Right lung (tissue), 2 donors: ENCODE measurements at regions not wholly inside any gene's neighbourhood (a gene's known extent, or its start where the extent isn't known, plus 50 kb on each side); places are given as distances from the start of the nearest gene placed in this dataset.
"Not testable (repeated sequence)": the region's sequence is repeated elsewhere in the genome, so short reads cannot be mapped to it uniquely, and the experiment has no call there.

ENCODE experiments used
- DNase-seq, 2 donors: peaks; one replicate each; pipeline ENCODE4 v3.0.0-alpha.2; 2013

DNA sequence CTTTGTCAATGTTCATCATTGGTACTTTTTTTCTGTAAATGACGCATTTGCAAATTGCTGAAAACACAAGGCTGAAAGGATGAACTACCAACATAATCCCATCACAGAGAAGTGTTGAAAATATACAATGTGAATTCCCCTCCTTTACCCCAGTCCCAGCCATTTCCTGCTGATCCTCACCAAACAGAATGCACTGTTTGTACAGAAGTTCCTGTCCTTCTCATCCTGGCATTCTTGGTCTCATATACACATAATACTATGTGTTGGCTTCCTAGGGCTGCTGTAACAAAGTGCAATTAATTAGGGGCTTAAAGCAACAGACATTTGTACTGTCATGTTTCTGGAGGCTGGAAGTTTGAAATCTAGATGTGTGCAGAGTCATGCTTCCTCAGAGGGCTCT lies 836.2 kb upstream of the MGAT4C start:
- DNase-seq = no peak

GRCh38 chr12:87086118-87086891 lies 830.1 kb upstream of the MGAT4C start:
- DNase-seq = no peak

DNA sequence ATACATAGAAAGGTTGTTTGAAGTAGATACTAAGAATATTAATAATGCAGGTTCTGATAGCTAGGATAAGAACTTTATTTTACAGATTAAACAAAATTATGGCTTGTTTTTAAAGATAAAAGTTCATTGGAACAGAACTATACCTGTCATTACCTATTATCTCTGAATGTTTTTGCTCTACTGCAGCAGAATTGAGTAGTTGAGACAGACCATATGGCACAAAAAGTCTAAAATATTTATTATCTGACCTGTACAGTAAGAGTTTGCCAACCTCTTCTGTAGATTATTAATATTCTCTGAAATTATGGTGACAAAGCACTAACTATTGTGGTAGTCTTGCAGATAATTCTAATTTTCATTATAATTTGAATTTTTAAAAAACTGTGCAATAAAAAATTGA lies 829.1 kb upstream of the MGAT4C start:
- no peak for DNase-seq

DNA sequence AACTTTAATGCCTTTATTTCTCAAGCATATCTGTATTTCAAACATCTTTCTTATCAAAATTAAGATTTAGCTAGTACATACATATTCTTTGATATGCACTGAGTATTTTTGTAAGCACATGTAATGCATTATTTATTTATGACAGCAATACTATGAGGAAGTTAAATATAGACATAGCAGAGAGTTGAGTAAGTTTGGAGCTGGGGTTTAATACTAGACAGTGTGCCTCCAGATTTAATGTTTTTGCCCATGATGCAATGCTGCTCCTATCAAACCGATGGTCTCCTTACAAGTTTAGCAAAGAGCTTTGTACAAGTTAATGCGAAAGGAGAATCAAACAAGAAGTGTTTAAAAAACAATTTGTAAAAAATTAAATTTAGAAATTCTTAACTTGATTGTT lies 826.6 kb upstream of the MGAT4C start:
- DNase-seq = no peak

GRCh38 chr12:87074781-87075180 lies 818.6 kb upstream of the MGAT4C start:
- no peak for DNase-seq

- DNase-seq = peak in 1 of 2 donors; percentile 28
These were observed 810.1 kb upstream of the MGAT4C start for GRCh38 chr12:87066326-87066725.

DNA sequence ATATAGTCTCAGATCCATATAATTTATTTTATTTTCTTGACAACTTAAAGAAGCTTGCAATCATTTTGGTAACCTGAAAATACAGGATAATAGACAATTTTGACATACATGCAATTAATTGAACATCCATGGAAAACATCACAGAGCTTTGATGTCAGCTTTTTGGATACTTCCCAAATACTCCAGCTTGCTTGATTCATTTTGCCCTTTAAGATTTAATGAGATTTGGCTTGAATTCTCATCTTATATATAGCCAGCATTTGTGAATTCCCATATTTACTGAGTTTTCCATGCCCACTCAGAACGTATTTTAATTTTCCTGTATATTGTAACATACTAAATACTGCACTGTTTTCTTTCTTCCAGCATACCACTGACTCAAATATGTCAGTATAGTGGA lies 803.0 kb upstream of the MGAT4C start:
- DNase-seq = no peak

DNA sequence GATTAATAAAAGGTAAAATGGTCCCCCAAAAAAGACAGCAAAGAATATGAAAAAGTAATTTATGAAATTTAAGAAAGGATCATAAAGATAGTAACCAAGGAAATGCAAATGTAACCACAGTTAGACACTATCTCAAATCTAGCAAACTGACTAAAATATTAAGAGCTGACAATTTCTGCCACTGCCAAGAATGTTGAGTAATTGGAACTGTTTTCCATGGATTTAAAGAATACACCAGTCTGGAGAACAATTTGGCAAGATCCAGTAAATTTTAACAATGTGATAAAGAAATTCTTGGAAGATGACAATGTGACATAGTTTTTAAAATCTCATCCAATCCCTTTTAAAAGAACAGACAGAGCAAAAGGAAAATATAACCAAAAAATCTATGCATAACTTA lies 798.0 kb upstream of the MGAT4C start:
- DNase-seq = peak; percentile 13 to 40

- no peak for DNase-seq
These were observed 795.4 kb upstream of the MGAT4C start for GRCh38 chr12:87051621-87052020.

GRCh38 chr12:87047691-87048090 lies 791.5 kb upstream of the MGAT4C start:
- no peak for DNase-seq

DNA sequence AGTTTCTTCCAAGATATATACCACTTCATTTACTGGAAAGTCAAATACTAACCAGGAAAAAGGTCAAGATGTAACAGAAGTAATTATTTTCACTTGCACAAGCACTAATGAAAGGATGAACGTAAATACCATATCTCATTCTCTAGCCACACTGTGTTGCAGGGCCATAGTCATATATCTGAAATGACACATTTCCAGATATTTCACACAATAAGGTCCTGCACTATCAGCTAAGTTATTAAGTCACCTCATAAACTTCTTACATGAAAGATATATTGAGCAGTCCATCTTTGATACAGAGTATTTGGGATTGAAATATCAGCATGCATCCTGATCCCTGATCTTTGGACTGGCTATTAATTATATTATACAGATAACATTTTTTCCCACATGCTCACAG lies 783.3 kb upstream of the MGAT4C start:
- no peak for DNase-seq

DNA sequence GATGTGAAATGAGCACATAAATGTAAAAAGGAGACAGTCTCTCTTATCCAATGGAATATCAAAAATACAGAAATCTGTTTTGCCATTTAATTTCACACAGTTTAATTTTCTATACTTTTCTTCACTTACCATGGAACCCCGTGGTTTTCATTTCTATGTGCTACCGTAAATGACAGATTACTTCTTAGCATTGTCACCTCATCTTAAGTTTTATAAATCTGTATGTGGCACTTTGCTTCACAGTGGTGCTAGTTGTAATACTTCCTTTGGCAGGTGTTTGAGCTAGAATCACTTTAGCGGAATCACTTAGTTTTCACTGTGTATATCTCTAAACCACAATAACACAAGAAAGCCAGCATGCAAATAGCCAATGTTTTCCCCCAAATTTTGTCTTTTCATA lies 781.9 kb upstream of the MGAT4C start:
- DNase-seq = no peak

GRCh38 chr12:87025976-87026375 lies 769.8 kb upstream of the MGAT4C start:
- DNase-seq = no peak

- DNase-seq = no peak
These were observed 765.2 kb upstream of the MGAT4C start for GRCh38 chr12:87021400-87021799.

DNA sequence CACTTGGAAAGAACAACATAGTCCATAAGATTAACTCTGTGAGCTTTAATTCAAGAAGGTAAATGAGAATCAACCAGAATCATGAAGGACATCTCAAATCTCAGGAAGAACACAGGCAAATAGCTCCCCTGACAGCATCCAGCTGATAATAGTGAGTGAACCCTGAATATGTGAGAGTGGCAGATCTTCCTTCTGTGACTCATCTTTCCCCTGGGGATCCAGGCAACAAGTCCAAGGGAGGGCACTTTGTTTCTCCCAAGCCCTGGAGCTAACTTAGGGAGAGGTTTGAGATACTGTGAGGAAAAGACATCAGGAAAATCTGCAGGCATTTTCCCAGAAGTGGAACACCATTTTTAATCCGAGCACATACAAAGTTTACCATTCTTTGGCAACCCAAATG lies 763.9 kb upstream of the MGAT4C start:
- no peak for DNase-seq

DNA sequence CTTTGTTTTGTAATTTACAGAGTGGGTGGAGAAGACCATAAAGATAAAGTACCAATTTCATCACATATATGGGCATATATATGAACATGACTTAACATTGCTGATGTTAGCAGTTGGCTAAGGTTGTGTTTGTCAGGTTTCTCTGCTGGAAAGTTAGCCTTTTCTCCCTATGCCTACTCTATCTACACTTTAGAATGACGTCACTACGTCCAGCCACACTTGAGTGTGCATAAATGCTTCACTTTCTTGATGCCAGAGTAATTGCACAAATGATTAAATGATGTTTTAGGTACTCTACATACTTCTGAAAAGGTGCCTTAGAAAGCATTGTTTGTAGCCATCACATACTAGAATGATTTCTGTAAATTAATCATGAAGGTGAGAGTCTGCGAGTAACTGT lies 759.2 kb upstream of the MGAT4C start:
- no peak for DNase-seq

DNA sequence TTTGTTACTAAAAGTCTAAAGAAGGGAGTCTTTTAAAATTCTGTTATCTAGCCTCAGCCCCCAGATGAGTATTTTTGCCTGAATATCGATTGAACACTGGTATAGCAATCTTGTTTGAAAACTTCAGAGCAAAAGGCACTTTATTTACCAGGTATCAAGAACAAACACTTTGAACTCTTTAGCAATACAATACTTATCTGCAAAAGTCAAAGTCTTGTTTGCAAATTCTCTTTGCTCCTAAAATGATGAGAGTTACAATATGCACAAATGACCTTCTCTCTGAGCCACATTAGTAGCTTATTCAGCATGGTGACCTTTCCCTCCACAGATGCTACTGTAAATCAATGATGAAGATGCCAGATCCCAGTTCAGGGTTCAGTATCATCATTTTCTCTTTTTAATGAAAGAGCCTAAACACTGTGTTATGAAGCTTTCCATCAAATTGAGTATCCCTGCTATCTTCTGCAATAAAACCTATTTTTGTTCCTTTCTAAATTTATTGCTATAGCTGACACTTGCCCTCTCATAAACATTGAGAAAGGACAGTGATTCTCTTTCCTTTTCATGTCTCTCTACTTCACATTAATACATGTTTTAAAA lies 752.7 kb upstream of the MGAT4C start:
- no peak for DNase-seq

DNA sequence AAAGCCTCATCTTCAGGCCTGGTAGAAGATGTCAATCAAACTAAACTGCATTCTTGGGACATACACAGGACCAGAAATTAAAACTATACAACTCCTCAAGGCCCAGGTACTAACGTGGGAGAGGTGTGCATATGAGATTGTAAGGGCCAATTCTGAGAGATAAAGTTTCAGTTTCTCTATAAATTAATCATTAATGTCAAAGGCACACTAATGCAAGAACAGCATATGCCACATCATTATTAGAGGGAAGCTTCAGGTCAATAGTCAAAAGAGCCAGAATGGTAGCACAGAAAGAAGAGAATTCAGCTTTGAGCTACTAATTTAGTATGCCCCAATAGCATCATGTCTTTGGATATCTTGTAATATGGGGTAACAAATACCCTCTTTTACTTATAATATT lies 744.9 kb upstream of the MGAT4C start:
- no peak for DNase-seq

DNA sequence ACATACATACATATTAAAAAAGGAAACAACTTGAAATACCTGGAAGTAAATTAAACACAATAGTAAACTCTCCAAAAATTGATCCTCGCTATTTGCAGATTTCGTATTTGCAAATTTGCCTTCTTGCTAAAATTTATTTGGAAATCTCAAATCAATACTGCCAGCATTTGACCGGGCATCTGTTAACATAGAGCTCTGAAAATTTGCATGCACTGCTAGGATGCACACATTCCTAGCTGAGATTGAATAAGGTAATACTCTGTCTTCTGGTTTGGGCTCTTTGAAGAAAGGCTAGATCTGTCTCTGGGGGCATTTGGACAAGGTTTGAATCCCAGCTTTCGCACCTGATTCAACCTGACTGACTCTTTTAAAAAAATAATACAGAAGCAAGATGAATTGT lies 729.1 kb upstream of the MGAT4C start:
- no peak for DNase-seq

DNA sequence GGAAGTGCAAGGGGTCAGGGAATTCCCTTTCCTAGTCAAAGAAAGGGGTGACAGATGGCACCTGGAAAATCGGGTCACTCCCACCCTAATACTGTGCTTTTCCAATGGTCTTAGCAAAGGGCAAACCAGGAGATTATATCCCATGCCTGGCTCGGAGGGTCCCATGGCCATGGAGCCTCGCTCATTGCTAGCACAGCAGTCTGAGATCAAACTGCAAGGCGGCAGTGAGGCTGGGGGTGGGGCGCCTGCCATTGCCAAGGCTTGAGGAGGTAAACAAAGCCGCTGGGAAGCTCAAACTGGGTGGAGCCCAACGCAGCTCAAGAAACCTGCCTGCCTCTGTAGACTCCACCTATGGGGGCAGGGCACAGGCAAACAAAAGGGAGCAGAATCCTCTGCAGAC lies 714.4 kb upstream of the MGAT4C start:
- not testable (repeated sequence) for DNase-seq

DNA sequence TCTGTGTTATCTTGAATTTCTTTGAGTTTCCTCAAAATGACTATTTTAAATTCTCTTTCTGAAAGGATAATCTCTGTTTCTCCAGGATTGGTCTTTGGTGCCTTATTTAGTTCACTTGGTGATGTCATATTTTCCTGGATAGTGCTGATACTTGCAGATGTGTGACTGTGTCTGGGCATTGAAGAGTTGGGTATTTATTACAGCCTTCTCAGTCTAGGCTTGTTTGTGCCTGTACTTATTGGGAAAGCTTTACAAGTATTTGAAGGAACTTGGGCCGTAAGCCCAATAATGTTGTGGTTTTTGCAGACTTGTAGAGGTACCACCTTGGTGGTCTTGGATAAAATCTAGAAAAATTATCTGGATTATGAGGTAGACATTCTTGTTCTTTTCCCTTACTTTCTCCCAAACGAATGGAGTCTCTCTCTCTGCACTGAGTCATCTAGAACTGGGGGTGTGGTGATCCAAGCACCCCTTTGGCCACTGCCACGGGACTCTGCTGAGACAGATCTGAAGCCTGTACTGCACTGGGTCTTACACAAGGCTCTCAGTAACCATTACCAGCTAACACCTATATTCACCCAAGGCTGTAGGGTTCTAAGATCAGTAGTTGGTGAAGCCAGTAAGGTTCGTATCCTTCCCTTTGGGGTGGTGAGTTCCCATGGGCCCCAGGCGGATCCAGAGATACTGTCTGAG lies 703.7 kb upstream of the MGAT4C start:
- no peak for DNase-seq

DNA sequence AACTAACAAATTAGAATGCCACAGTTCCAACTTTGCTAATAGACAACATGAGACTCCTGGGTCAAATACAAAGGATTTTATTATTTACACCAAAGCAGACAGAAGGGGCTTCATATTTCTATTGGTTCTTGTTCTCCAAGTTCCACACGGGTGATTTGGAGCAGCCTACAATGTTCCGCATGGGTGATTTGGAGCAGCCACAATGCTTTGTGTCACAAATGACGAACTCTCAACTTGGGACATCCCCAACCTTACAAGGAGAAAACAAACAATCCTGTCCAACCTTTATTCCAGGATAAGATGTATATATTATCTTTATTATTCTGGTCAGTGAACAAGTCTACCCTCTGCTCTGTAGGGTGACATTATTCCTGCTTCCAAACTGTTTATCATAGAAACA lies 694.3 kb upstream of the MGAT4C start:
- no peak for DNase-seq

GRCh38 chr12:86950043-86950442 lies 693.9 kb upstream of the MGAT4C start:
- DNase-seq = no peak
